OCI-LY7 (cell line): ENCODE measurements at regions not wholly inside any gene's neighbourhood (a gene's known extent, or its start where the extent isn't known, plus 50 kb on each side); places are given as distances from the start of the nearest gene placed in this dataset.

ENCODE experiments used
- CTCF ChIP-seq: fragments of 200-600 bp; sonication (generic); conservative IDR thresholded peaks from 2 replicates; pipeline ENCODE4 v1.5.1; 2014; ENCODE audit warnings: mild to moderate bottlenecking, antibody characterized with exemption, low read length, moderate library complexity, mixed read lengths
- EZH2phosphoT487 ChIP-seq: fragments of 200-600 bp; sonication (generic); IDR thresholded peaks from 2 replicates; pipeline ENCODE4 v1.6.1; 2018; ENCODE audit warnings: low read depth, borderline replicate concordance, mild to moderate bottlenecking, mixed run types, antibody characterized with exemption, low read length, moderate library complexity, mixed read lengths

DNA sequence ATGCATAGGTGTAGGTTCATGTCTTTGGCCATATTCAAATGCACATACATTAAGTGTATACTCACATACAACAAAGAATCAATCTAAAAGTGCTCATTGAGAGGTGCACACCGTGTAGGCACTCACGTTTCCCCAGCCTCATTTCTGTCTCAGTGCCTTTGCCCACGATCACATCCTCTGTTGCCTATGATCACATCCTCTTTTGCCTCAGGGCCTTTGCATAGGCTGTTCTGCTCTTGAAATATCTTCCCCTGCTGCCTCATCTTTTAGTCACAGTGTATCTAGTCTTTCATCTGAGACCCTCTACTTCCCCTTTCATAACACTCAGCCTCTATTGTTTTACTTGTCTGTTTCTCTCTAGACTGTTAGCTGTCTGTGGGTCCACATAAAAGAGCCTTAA lies 69.3 kb downstream of the FOXD2 start:
- TF ChIP-seq CTCF (no peak), EZH2phosphoT487 (no peak)
